AG09309 (cell line): ENCODE measurements at regions not wholly inside any gene's neighbourhood (a gene's known extent, or its start where the extent isn't known, plus 50 kb on each side); places are given as distances from the start of the nearest gene placed in this dataset.

Source experiments
- DNase-seq: peaks from one replicate; pipeline ENCODE4 v3.0.0-alpha.2; 2010; ENCODE audit warnings: low read depth
- H3K4me3 ChIP-seq: 2 replicates; pipeline ENCODE4 v1.5.1; 2011; ENCODE audit warnings: mild to moderate bottlenecking, low read depth, low read length, moderate library complexity; ENCODE audit not compliant: control insufficient read depth
- TF ChIP-seq, protein P1 (sequence below): IDR thresholded peaks from 2 replicates; pipeline ENCODE4 v1.5.1; 2011; ENCODE audit warnings: mild to moderate bottlenecking, low read depth, low read length, inconsistent platforms; ENCODE audit not compliant: insufficient read depth, control insufficient read depth; ENCODE audit errors: missing control alignments

DNA sequence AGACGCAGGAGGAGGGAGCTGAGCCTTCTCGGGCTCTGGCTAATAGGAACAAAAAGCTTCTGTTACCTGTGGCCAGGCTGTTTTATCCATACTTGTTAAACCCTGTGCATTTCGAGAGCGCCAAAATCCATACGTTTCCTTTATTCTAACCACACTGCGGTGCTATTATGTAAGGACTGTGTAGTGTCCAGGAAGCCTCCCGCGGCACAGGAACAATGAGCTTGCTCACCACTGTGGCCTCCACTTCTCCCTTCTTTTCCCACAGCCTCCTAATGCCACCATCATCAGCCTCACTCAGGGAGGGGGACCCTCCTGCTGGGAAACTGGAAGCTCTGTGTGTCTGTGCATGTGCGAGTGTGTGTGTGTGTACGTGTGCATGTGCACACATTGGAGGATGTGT is 268.5 kb downstream of the HAUS1 start:
- TF ChIP-seq, protein P1, sequence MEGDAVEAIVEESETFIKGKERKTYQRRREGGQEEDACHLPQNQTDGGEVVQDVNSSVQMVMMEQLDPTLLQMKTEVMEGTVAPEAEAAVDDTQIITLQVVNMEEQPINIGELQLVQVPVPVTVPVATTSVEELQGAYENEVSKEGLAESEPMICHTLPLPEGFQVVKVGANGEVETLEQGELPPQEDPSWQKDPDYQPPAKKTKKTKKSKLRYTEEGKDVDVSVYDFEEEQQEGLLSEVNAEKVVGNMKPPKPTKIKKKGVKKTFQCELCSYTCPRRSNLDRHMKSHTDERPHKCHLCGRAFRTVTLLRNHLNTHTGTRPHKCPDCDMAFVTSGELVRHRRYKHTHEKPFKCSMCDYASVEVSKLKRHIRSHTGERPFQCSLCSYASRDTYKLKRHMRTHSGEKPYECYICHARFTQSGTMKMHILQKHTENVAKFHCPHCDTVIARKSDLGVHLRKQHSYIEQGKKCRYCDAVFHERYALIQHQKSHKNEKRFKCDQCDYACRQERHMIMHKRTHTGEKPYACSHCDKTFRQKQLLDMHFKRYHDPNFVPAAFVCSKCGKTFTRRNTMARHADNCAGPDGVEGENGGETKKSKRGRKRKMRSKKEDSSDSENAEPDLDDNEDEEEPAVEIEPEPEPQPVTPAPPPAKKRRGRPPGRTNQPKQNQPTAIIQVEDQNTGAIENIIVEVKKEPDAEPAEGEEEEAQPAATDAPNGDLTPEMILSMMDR = no peak
- no peak for DNase-seq
- H3K4me3 ChIP-seq = no peak overlapping the region

DNA sequence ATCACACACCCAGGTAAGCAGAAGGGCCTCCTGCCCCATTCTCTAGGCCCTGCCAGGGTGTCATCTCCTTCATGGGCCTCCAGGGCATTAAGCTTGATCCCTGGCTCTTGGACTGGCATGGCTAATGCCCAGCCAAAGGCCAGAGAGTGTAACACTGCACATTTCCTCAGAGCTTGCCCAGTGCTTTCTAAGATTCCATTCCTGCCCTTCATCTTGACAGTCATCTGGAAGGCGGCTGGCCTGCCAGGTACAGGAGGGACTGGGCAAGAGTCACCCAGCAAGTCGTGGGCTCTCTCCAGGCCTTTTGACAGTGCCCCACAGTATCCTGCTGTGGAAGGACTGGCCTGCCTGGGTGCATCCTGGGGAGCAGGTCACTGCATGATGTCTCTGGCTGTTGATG is 268.9 kb downstream of the HAUS1 start:
- DNase-seq = no peak
- TF ChIP-seq, protein P1 = no peak
- H3K4me3 ChIP-seq = no peak overlapping the region

DNA sequence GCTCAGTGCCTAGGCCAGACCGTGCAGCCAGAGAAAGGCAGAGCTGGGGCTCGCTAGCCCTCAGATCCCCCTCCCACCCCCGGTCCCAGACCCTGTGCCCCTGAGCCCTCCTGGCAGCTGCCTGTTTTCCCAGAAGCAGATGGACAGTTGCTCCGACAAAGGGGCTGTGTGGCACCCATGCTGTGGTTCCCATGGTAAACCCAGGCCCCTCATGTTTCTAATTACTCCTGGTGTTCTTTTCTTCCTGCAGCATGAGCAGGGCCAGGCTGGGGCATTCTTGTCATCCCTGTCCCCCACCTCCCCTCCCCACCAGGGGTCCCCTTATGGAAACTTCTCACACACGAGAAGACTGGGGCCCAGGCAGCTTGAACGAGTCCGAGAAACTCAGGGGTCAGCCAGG is 269.6 kb downstream of the HAUS1 start:
- TF ChIP-seq, protein P1 = no peak

DNA sequence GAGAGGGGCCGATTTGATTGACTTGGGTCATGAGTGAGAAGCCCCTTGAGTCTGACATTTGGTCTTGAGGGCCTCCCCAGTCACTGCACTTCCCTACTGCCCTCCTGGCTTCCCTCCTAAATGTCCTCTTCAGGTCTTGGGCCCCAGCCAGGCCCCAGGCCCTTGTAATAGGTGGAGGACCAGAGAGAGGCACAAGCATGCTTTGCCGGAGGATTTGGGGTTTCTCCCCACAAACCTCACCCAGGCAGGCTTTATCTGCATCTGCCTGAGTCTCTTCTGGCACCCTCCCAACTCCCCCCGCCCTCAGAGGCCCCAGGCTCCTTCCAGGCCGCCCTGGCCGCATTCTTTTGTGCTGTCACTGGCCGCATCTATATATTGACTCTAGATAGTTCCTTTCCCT is 270.7 kb downstream of the HAUS1 start:
- TF ChIP-seq, protein P1 = no peak
- no peak overlapping the region for H3K4me3 ChIP-seq
- DNase-seq = no peak

More for the DNA sequence above, 269.6 kb downstream of the HAUS1 start:
- H3K4me3 ChIP-seq = no peak overlapping the region
- DNase-seq = no peak

DNA sequence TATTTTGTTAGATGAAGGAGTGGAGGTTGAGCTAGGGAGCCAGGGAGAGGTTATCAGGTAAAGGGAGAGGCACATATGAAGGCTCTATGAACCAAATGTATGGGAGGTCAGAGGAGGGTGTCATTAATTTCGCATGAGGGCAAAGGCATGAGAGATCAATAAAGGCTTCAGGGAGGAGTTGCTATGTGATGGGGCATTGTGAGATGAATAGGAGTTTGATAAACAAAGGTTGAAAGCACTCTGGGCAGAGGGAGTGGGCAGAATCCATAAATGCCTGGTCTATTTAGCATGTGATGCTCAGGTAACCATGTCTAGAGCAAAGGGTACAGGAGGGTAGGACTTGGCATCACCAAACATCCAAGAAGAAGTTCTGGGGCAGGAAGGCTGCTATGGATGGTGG is 273.4 kb downstream of the HAUS1 start:
- TF ChIP-seq, protein P1 = no peak
- H3K4me3 ChIP-seq = no peak overlapping the region
- no peak for DNase-seq

DNA sequence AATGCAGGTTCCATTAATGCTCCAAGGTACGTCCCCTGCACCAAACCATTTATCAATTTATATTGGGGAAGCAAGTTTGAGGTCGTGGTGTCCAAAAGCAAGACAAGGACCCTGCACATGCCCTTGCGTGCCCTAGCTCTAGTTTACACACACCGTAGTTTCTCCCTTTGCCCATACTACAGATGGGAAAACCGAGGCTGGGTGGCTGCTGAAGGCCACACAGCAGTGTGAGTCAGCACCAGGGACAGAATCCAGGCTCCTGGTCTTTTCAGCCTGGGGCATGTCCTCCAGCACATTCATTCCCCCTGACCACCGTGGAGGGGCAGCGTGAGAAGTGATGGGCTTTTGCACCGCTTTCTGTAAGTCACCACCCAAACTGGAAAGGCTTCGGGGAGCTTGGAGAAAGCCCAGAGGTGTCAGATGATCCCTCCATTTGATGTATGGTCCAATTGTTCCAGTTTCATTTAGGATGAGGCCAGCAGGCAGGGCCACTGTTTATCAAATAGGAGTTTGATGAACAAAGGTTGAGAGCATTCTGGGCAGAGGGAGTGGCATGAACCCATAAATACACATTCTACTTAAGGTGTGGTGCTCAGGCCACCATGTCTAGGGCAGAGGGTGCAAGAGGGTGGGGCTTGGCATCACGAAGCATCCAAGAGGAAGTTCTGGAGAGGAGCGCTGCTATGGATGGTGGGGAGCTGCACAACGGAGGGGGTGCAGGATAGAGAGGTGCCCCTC is 274.1 kb downstream of the HAUS1 start:
- no peak overlapping the region for H3K4me3 ChIP-seq
- TF ChIP-seq, protein P1 = no peak
- no peak for DNase-seq
